ENCODE measurements at regions not wholly inside any gene's neighbourhood (a gene's known extent, or its start where the extent isn't known, plus 50 kb on each side); places are given as distances from the start of the nearest gene placed in this dataset.
"Not testable (repeated sequence)": the region's sequence is repeated elsewhere in the genome, so short reads cannot be mapped to it uniquely, and the experiment has no call there.

GRCh38 chr15:81056304-81056703 is 55.6 kb downstream of the TLNRD1 start:
- no peak for DNase-seq

- DNase-seq: no peak
Observed at GRCh38 chr15:81060470-81060869, 59.7 kb downstream of the TLNRD1 start.

GRCh38 chr15:81060907-81061306 is 60.2 kb downstream of the TLNRD1 start:
- DNase-seq: no peak

GRCh38 chr15:81061490-81062253 is 60.9 kb downstream of the TLNRD1 start:
- DNase-seq: no peak

GRCh38 chr15:81062937-81063336 is 62.2 kb downstream of the TLNRD1 start:
- no peak for DNase-seq

GRCh38 chr15:81064253-81064652 is 63.5 kb downstream of the TLNRD1 start:
- DNase-seq: no peak

- not testable (repeated sequence) for DNase-seq
Observed at GRCh38 chr15:81067567-81067966, 66.5 kb upstream of the CFAP161 start.

- DNase-seq: no peak
Observed at GRCh38 chr15:81068516-81068915, 65.6 kb upstream of the CFAP161 start.

GRCh38 chr15:81069356-81069755 is 64.7 kb upstream of the CFAP161 start:
- peak; percentile 92 to 97 for DNase-seq

GRCh38 chr15:81069909-81070308 is 64.2 kb upstream of the CFAP161 start:
- no peak for DNase-seq

GRCh38 chr15:81071120-81071519 is 63.0 kb upstream of the CFAP161 start:
- no peak for DNase-seq

- DNase-seq: no peak
Observed at GRCh38 chr15:81071705-81072104, 62.4 kb upstream of the CFAP161 start.

- DNase-seq: no peak
Observed at GRCh38 chr15:81072551-81072950, 61.5 kb upstream of the CFAP161 start.

GRCh38 chr15:81073801-81074200 is 60.3 kb upstream of the CFAP161 start:
- no peak for DNase-seq

- no peak for DNase-seq
Observed at GRCh38 chr15:81074773-81075172, 59.3 kb upstream of the CFAP161 start.

GRCh38 chr15:81075272-81075671 is 58.8 kb upstream of the CFAP161 start:
- no peak for DNase-seq

- DNase-seq: peak; percentile 92 to 93
Observed at GRCh38 chr15:81080996-81081395, 53.1 kb upstream of the CFAP161 start.

- DNase-seq: no peak
Observed at GRCh38 chr15:81083201-81083600, 50.9 kb upstream of the CFAP161 start.
